GM12801 (cell line): ENCODE measurements at regions not wholly inside any gene's neighbourhood (a gene's known extent, or its start where the extent isn't known, plus 50 kb on each side); places are given as distances from the start of the nearest gene placed in this dataset.

Experiments used
- CTCF ChIP-seq: IDR thresholded peaks from one replicate; pipeline ENCODE4 v1.5.1; 2011; ENCODE audit warnings: control low read depth; ENCODE audit not compliant: insufficient read length; ENCODE audit errors: extremely low read depth

- TF ChIP-seq CTCF: no peak
Observed at GRCh38 chr5:173680660-173681242, 64.3 kb upstream of the BOD1 start.

- no peak for TF ChIP-seq CTCF
Observed at GRCh38 chr5:173682313-173682712, 65.9 kb upstream of the BOD1 start.

GRCh38 chr5:173686950-173687349 is 70.5 kb upstream of the BOD1 start:
- TF ChIP-seq CTCF: no peak

GRCh38 chr5:173688703-173689102 is 72.3 kb upstream of the BOD1 start:
- no peak for TF ChIP-seq CTCF

- TF ChIP-seq CTCF: no peak
Observed at GRCh38 chr5:173689171-173689736, 72.8 kb upstream of the BOD1 start.

GRCh38 chr5:173689737-173690360 is 73.4 kb upstream of the BOD1 start:
- no peak for TF ChIP-seq CTCF

GRCh38 chr5:173691931-173692330 is 75.5 kb upstream of the BOD1 start:
- no peak for TF ChIP-seq CTCF
